Fibroblast of lung (primary cell): ENCODE measurements at regions not wholly inside any gene's neighbourhood (a gene's known extent, or its start where the extent isn't known, plus 50 kb on each side); places are given as distances from the start of the nearest gene placed in this dataset.

Experiments used
- DNase-seq, 2 donors: peaks; one replicate each; pipeline versions ENCODE4 v3.0.0 to v3.0.0-alpha.2; 2010; ENCODE audit warnings: low read depth in 2 of 2
- H2AFZ ChIP-seq: 2 replicates; pipeline ENCODE4 v1.5.1; 2012; ENCODE audit warnings: low read length, control low read depth, inconsistent platforms
- H3K27ac ChIP-seq: 2 replicates; pipeline ENCODE4 v1.5.1; 2011; ENCODE audit warnings: low read length, control low read depth; ENCODE audit not compliant: insufficient read depth
- H3K27me3 ChIP-seq: 2 replicates; pipeline ENCODE4 v1.5.1; 2011; ENCODE audit warnings: mild to moderate bottlenecking, low read length; ENCODE audit not compliant: control insufficient read depth, insufficient read depth
- H3K36me3 ChIP-seq: 2 replicates; pipeline ENCODE4 v1.5.1; 2011; ENCODE audit warnings: low read length; ENCODE audit not compliant: control insufficient read depth, insufficient read depth
- H3K4me1 ChIP-seq: 2 replicates; pipeline ENCODE4 v1.5.1; 2011; ENCODE audit warnings: low read length; ENCODE audit not compliant: control insufficient read depth, insufficient read depth; ENCODE audit errors: extremely low read depth
- H3K4me2 ChIP-seq: 2 replicates; pipeline ENCODE4 v1.5.1; 2011; ENCODE audit warnings: low read length, control low read depth; ENCODE audit not compliant: insufficient read depth; ENCODE audit errors: extremely low read depth
- H3K4me3 ChIP-seq, 4 experiments: fragments of 200-600 bp in 1 of 4; sonication (generic) in 1 of 4; replicated peaks in 1 of 4; 2 replicates each; pipeline ENCODE4 v1.5.1; 2011 to 2016; ENCODE audit warnings: low read length in 4 of 4, low read depth in 3 of 4, mild to moderate bottlenecking in 3 of 4, control low read depth in 2 of 4, inconsistent platforms in 1 of 4, mixed read lengths in 1 of 4; ENCODE audit not compliant: insufficient read depth in 1 of 4; ENCODE audit errors: control extremely low read depth in 1 of 4
- H3K79me2 ChIP-seq: 2 replicates; pipeline ENCODE4 v1.5.1; 2012; ENCODE audit warnings: mild to moderate bottlenecking, low read length, inconsistent platforms; ENCODE audit not compliant: control insufficient read depth, insufficient read depth
- H3K9ac ChIP-seq: 2 replicates; pipeline ENCODE4 v1.5.1; 2011; ENCODE audit warnings: mild to moderate bottlenecking, low read length, control low read depth; ENCODE audit not compliant: insufficient read depth
- H3K9me3 ChIP-seq: 2 replicates; pipeline ENCODE4 v1.5.1; 2012; ENCODE audit warnings: low read depth, low read length; ENCODE audit not compliant: control insufficient read depth, insufficient read depth
- H4K20me1 ChIP-seq: 2 replicates; pipeline ENCODE4 v1.5.1; 2011; ENCODE audit warnings: low read length; ENCODE audit not compliant: control insufficient read depth, insufficient read depth; ENCODE audit errors: extremely low read depth
- EZH2 ChIP-seq: IDR thresholded peaks from 2 replicates; pipeline ENCODE4 v1.5.1; 2012; ENCODE audit warnings: low read length, control low read depth, mild to moderate bottlenecking; ENCODE audit errors: missing control alignments
- TF ChIP-seq, protein P1 (sequence below), 2 donors: IDR thresholded peaks in 1 of 2; conservative IDR thresholded peaks in 1 of 2; 1 replicate in 1 of 2; 2 replicates in 1 of 2; pipeline ENCODE4 v1.5.1; 2011 to 2012; ENCODE audit warnings: low read length in 2 of 2, control low read depth in 1 of 2, inconsistent platforms in 1 of 2, low read depth in 1 of 2, mild to moderate bottlenecking in 1 of 2

DNA sequence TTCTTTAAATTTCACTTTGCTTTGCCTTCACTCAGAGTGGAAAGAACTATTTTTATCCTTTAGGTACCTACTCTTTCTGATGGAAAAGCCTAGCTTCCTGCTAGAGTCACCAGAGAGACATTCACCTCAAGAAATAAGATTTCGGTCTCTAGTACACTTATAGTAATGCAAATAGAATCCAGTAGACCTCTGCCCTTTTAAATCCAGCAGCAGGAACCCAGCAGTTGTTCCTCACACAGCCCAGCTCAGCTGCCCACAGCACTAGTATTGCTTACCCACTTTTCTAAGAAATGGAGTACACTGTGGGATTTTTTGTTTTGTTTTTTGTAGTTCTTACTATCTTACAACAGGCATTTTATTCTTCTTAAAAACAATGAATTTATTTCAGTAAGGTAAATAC is 497.0 kb upstream of the CCDC54 start:
- no peak overlapping the region for H3K4me3 ChIP-seq
- H3K9ac ChIP-seq = no peak overlapping the region
- H3K4me1 ChIP-seq = no peaks in the 10 kb centered on the region
- H3K36me3 ChIP-seq = no peaks in the 10 kb centered on the region
- no peaks in the 10 kb centered on the region for H3K79me2 ChIP-seq
- no peaks in the 10 kb centered on the region for H3K9me3 ChIP-seq
- DNase-seq = no peak
- H2AFZ ChIP-seq = no peak overlapping the region
- H3K27ac ChIP-seq = no peak overlapping the region
- no peaks in the 10 kb centered on the region for H3K27me3 ChIP-seq
- TF ChIP-seq, protein P1, sequence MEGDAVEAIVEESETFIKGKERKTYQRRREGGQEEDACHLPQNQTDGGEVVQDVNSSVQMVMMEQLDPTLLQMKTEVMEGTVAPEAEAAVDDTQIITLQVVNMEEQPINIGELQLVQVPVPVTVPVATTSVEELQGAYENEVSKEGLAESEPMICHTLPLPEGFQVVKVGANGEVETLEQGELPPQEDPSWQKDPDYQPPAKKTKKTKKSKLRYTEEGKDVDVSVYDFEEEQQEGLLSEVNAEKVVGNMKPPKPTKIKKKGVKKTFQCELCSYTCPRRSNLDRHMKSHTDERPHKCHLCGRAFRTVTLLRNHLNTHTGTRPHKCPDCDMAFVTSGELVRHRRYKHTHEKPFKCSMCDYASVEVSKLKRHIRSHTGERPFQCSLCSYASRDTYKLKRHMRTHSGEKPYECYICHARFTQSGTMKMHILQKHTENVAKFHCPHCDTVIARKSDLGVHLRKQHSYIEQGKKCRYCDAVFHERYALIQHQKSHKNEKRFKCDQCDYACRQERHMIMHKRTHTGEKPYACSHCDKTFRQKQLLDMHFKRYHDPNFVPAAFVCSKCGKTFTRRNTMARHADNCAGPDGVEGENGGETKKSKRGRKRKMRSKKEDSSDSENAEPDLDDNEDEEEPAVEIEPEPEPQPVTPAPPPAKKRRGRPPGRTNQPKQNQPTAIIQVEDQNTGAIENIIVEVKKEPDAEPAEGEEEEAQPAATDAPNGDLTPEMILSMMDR (conservative IDR thresholded peaks at IDR 0.05 in 1 of 2, IDR thresholded peaks at IDR 0.05 in 1 of 2; ENCODE audit: low read depth in 1 of 2, low read length in 2 of 2) = no peak
- no peak for TF ChIP-seq EZH2
- H4K20me1 ChIP-seq = no peaks in the 10 kb centered on the region
- H3K4me2 ChIP-seq = no peak overlapping the region

DNA sequence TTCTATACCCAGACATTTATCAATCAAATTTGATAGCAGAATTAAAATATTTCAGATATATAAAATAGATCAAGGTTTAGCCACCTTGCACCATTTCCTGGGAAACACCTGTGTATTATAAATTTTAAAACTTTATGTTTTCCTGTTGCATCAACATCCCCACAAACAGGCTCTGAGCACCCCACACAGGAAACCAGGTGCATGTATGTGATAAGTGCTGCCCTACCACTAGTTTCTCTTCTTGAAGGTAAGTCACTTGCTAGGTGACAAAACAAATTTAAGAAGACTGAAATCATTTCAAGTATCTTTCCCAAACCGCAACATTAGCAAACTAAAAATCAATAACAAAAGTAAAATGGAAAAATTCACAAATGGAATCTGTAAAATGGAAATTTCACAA is 496.1 kb upstream of the CCDC54 start:
- Histone ChIP-seq H3K4me2 (no peak overlapping the region), H4K20me1 (no peaks in the 10 kb centered on the region), H3K27me3 (no peaks in the 10 kb centered on the region), H3K9me3 (no peaks in the 10 kb centered on the region), H3K27ac (no peak overlapping the region), H3K79me2 (no peaks in the 10 kb centered on the region), H3K4me1 (no peaks in the 10 kb centered on the region), H2AFZ (no peak overlapping the region), H3K4me3 (no peak overlapping the region), H3K9ac (no peak overlapping the region), H3K36me3 (no peaks in the 10 kb centered on the region)
- no peak for DNase-seq
- TF ChIP-seq, protein P1 (conservative IDR thresholded peaks at IDR 0.05 in 1 of 2, IDR thresholded peaks at IDR 0.05 in 1 of 2; ENCODE audit: low read depth in 1 of 2, low read length in 2 of 2) = no peak
- TF ChIP-seq EZH2 = no peak

DNA sequence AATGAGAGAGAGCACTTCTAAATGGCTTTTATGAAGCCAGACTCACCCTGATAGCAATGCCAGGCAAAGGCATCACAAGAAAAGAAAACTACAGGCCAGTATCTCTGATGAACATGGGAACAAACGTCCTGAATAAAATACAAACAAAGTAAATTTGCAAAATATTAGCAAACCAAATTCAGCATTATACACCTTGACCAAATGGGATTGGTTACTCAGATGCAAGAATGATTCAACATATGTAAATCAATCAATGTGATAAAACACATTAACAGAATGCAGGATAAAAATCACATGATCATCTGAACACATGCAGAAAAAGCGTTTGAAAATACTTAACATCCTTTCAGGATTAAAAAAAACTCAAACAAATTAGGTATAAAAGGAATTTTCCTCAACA is 494.9 kb upstream of the CCDC54 start:
- Histone ChIP-seq H3K9me3 (no peaks in the 10 kb centered on the region), H3K36me3 (no peaks in the 10 kb centered on the region), H3K9ac (no peak overlapping the region), H3K27me3 (no peaks in the 10 kb centered on the region), H3K4me3 (no peak overlapping the region), H2AFZ (no peak overlapping the region), H3K4me2 (no peak overlapping the region), H4K20me1 (no peaks in the 10 kb centered on the region), H3K27ac (no peak overlapping the region), H3K79me2 (no peaks in the 10 kb centered on the region), H3K4me1 (no peaks in the 10 kb centered on the region)
- DNase-seq = no peak
- TF ChIP-seq EZH2 = no peak
- TF ChIP-seq, protein P1 (conservative IDR thresholded peaks at IDR 0.05 in 1 of 2, IDR thresholded peaks at IDR 0.05 in 1 of 2; ENCODE audit: low read depth in 1 of 2, low read length in 2 of 2) = no peak
